Lower leg skin (tissue), 3 donors: ENCODE measurements at regions not wholly inside any gene's neighbourhood (a gene's known extent, or its start where the extent isn't known, plus 50 kb on each side); places are given as distances from the start of the nearest gene placed in this dataset.

Source experiments
- POLR2A ChIP-seq, 2 donors: fragments of 450-650 bp; IDR thresholded peaks; one replicate each; pipeline ENCODE4 v1.6.1; 2016 to 2017; ENCODE audit warnings: antibody characterized with exemption in 2 of 2, mild to moderate bottlenecking in 1 of 2, moderate library complexity in 1 of 2
- TF ChIP-seq, protein P1 (sequence below), 3 donors: fragments of 450-650 bp; IDR thresholded peaks; one replicate each; pipeline ENCODE4 v1.5.1; 2016; ENCODE audit warnings: antibody characterized with exemption in 3 of 3, mild to moderate bottlenecking in 3 of 3, moderate library complexity in 2 of 3

DNA sequence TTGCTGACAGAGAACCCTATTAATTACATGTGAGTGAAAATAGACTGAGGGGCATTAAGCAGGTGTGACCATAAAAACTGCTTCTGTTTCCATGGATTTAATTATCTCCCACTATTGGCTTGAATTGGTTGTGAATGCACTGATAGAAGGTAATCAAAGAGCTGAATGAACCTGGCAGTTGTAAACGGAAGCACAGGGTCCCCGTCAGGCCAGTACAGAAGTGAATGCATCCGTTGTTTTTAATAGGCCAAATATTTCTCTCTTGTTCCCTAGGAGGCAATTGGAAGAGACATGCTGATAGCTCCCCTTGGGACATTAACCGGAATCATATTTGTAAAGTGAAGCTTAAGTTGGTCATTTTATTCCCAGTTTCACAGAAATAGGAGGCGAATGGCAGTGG is 147.0 kb downstream of the CAVIN4 start:
- TF ChIP-seq, protein P1, sequence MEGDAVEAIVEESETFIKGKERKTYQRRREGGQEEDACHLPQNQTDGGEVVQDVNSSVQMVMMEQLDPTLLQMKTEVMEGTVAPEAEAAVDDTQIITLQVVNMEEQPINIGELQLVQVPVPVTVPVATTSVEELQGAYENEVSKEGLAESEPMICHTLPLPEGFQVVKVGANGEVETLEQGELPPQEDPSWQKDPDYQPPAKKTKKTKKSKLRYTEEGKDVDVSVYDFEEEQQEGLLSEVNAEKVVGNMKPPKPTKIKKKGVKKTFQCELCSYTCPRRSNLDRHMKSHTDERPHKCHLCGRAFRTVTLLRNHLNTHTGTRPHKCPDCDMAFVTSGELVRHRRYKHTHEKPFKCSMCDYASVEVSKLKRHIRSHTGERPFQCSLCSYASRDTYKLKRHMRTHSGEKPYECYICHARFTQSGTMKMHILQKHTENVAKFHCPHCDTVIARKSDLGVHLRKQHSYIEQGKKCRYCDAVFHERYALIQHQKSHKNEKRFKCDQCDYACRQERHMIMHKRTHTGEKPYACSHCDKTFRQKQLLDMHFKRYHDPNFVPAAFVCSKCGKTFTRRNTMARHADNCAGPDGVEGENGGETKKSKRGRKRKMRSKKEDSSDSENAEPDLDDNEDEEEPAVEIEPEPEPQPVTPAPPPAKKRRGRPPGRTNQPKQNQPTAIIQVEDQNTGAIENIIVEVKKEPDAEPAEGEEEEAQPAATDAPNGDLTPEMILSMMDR (IDR thresholded peaks at IDR 0.05), result no peak
- TF ChIP-seq POLR2A (IDR thresholded peaks at IDR 0.05), result no peak
